CD4-positive, alpha-beta memory T cell (primary cell): ENCODE measurements at regions not wholly inside any gene's neighbourhood (a gene's known extent, or its start where the extent isn't known, plus 50 kb on each side); places are given as distances from the start of the nearest gene placed in this dataset.
"Not testable (repeated sequence)": the region's sequence is repeated elsewhere in the genome, so short reads cannot be mapped to it uniquely, and the experiment has no call there.

Experiments
- CTCF ChIA-PET: fragments of 350-600 bp; sonication (Branson Sonifier 250); formaldehyde crosslinking; loops from one replicate; lab custom pipeline; 2021; ENCODE audit warnings: inconsistent platforms; ENCODE audit not compliant: partially characterized antibody; lab: Charles Lee
- POLR2A ChIA-PET: fragments of 350-600 bp; sonication (Branson Sonifier 250); formaldehyde crosslinking; loops from one replicate; lab custom pipeline; 2021; ENCODE audit not compliant: partially characterized antibody; lab: Charles Lee
- DNase-seq, 5 donors: peaks; one replicate each; pipeline versions ENCODE4 v3.0.0 to v3.0.0-alpha.2; 2020 to 2022; ENCODE audit warnings: mixed read lengths in 1 of 5
- H3K27ac ChIP-seq: one replicate; pipeline ENCODE4 v1.7.0; 2013; ENCODE audit warnings: low read depth, low read length
- H3K27me3 ChIP-seq: 2 replicates; pipeline ENCODE4 v1.7.0; 2013; ENCODE audit warnings: mild to moderate bottlenecking, low read length, moderate library complexity; ENCODE audit not compliant: insufficient read depth
- H3K36me3 ChIP-seq: 2 replicates; pipeline ENCODE4 v1.7.0; 2013; ENCODE audit warnings: mild to moderate bottlenecking, low read length, moderate library complexity; ENCODE audit not compliant: insufficient read depth
- H3K4me1 ChIP-seq: 2 replicates; pipeline ENCODE4 v1.7.0; 2013; ENCODE audit warnings: mild to moderate bottlenecking, low read length, moderate library complexity; ENCODE audit not compliant: insufficient read depth
- H3K4me3 ChIP-seq, 2 donors: one replicate each; pipeline ENCODE4 v1.7.0; 2013; ENCODE audit warnings: low read length in 2 of 2, mild to moderate bottlenecking in 1 of 2
- H3K9me3 ChIP-seq, 2 donors: one replicate each; pipeline ENCODE4 v1.7.0; 2013; ENCODE audit warnings: low read length in 2 of 2, control low read depth in 1 of 2; ENCODE audit not compliant: control insufficient read depth in 1 of 2
- H3K27ac Mint-ChIP-seq, 7 donors: one replicate each; pipeline ENCODE4 v1.8.0; 2020 to 2021; ENCODE audit warnings: mixed read lengths in 7 of 7, mild to moderate bottlenecking in 6 of 7, inconsistent platforms in 3 of 7, moderate library complexity in 3 of 7
- H3K27me3 Mint-ChIP-seq, 2 donors: one replicate each; pipeline ENCODE4 v1.8.0; 2020 to 2021; ENCODE audit warnings: mixed read lengths in 2 of 2
- H3K36me3 Mint-ChIP-seq, 2 donors: one replicate each; pipeline ENCODE4 v1.8.0; 2020 to 2021; ENCODE audit warnings: mixed read lengths in 2 of 2, inconsistent platforms in 1 of 2, mild to moderate bottlenecking in 1 of 2
- H3K4me1 Mint-ChIP-seq, 4 donors: one replicate each; pipeline ENCODE4 v1.8.0; 2020 to 2021; ENCODE audit warnings: mixed read lengths in 4 of 4, mild to moderate bottlenecking in 1 of 4
- H3K4me3 Mint-ChIP-seq, 8 donors: one replicate each; pipeline ENCODE4 v1.8.0; 2020 to 2021; ENCODE audit warnings: mixed read lengths in 8 of 8, mild to moderate bottlenecking in 7 of 8, moderate library complexity in 6 of 8, inconsistent platforms in 3 of 8
- H3K9me3 Mint-ChIP-seq, 8 donors: one replicate each; pipeline ENCODE4 v1.8.0; 2020 to 2021; ENCODE audit warnings: mixed read lengths in 8 of 8, mild to moderate bottlenecking in 5 of 8, inconsistent platforms in 3 of 8, moderate library complexity in 1 of 8
- intact Hi-C: fragments of 100-400 bp; cut with micrococcal nuclease; formaldehyde crosslinking; loops from one replicate; pipeline ENCODE4 v1.15.1; 2023

- DNase-seq, H3K36me3 Mint-ChIP-seq, H3K4me1 Mint-ChIP-seq, POLR2A ChIA-PET, H3K27ac ChIP-seq, H3K4me3 ChIP-seq, H3K27me3 Mint-ChIP-seq, H3K27me3 ChIP-seq, H3K4me3 Mint-ChIP-seq, H3K4me1 ChIP-seq, intact Hi-C loops, H3K36me3 ChIP-seq, H3K27ac Mint-ChIP-seq, CTCF ChIA-PET: not testable (repeated sequence)
- H3K9me3 Mint-ChIP-seq = peaks cover 11 to 45% (median 32%) of the 10 kb centered on the region in 8 donors
- peaks cover 0 to 11% of the 10 kb centered on the region in 2 donors for H3K9me3 ChIP-seq
Measured at GRCh38 chr7:138332850-138333249, 127.2 kb upstream of the TRIM24 start.

GRCh38 chr7:138338361-138338760 is 121.7 kb upstream of the TRIM24 start:
- no peak overlapping the region for H3K27ac ChIP-seq
- intact Hi-C loops = no loop called here
- Mint-ChIP-seq H3K4me3 (no peak overlapping the region), H3K27me3 (peaks cover 0 to 3% of the 10 kb centered on the region in 2 donors), H3K4me1 (no peaks in the 10 kb centered on the region), H3K27ac (no peak overlapping the region), H3K36me3 (peaks cover 2 to 3% of the 10 kb centered on the region in 2 donors), H3K9me3 (peaks cover 3 to 65% (median 40%) of the 10 kb centered on the region in 8 donors)
- H3K27me3 ChIP-seq = no peaks in the 10 kb centered on the region
- H3K4me1 ChIP-seq = no peaks in the 10 kb centered on the region
- CTCF ChIA-PET = no interaction called here
- H3K4me3 ChIP-seq = no peak overlapping the region
- no peaks in the 10 kb centered on the region for H3K9me3 ChIP-seq
- POLR2A ChIA-PET = no interaction called here
- DNase-seq = no peak
- H3K36me3 ChIP-seq = no peaks in the 10 kb centered on the region

- H3K4me3 Mint-ChIP-seq, H3K27ac Mint-ChIP-seq, DNase-seq, H3K9me3 ChIP-seq, H3K27me3 Mint-ChIP-seq, H3K4me3 ChIP-seq, H3K36me3 ChIP-seq, H3K4me1 ChIP-seq, H3K4me1 Mint-ChIP-seq, H3K36me3 Mint-ChIP-seq, CTCF ChIA-PET, H3K27me3 ChIP-seq, intact Hi-C loops, POLR2A ChIA-PET, H3K27ac ChIP-seq: not testable (repeated sequence)
- H3K9me3 Mint-ChIP-seq = peaks cover 3 to 73% (median 45%) of the 10 kb centered on the region in 8 donors
Measured at GRCh38 chr7:138339229-138339628, 120.8 kb upstream of the TRIM24 start.

GRCh38 chr7:138342990-138343389 is 117.1 kb upstream of the TRIM24 start:
- CTCF ChIA-PET = no interaction called here

GRCh38 chr7:138345567-138345966 is 114.5 kb upstream of the TRIM24 start:
- Mint-ChIP-seq H3K27ac (no peak overlapping the region), H3K36me3 (no peaks in the 10 kb centered on the region), H3K9me3 (peaks cover under 1 to 63% (median 36%) of the 10 kb centered on the region in 8 donors), H3K4me3 (no peak overlapping the region), H3K4me1 (no peaks in the 10 kb centered on the region), H3K27me3 (peaks cover 1 to 2% of the 10 kb centered on the region in 2 donors)
- H3K36me3 ChIP-seq = no peaks in the 10 kb centered on the region
- H3K4me3 ChIP-seq = no peak overlapping the region
- no peaks in the 10 kb centered on the region for H3K4me1 ChIP-seq
- H3K9me3 ChIP-seq = peaks cover 0 to 14% of the 10 kb centered on the region in 2 donors
- intact Hi-C loops = no loop called here
- DNase-seq = no peak
- no peak overlapping the region for H3K27ac ChIP-seq
- no peaks in the 10 kb centered on the region for H3K27me3 ChIP-seq
- ChIA-PET POLR2A (no interaction called here), CTCF (no interaction called here)

More at GRCh38 chr7:138342990-138343389, 117.1 kb upstream of the TRIM24 start:
- H3K4me1 Mint-ChIP-seq = no peaks in the 10 kb centered on the region
- Histone ChIP-seq H3K4me1 (no peaks in the 10 kb centered on the region), H3K4me3 (no peak overlapping the region), H3K9me3 (peaks cover 0 to 13% of the 10 kb centered on the region in 2 donors), H3K36me3 (no peaks in the 10 kb centered on the region), H3K27me3 (no peaks in the 10 kb centered on the region), H3K27ac (no peak overlapping the region)
- H3K4me3 Mint-ChIP-seq = no peak overlapping the region
- no peaks in the 10 kb centered on the region for H3K36me3 Mint-ChIP-seq
- DNase-seq = no peak
- H3K9me3 Mint-ChIP-seq = peaks cover 5 to 78% (median 50%) of the 10 kb centered on the region in 8 donors
- intact Hi-C loops = no loop called here
- peaks cover 0 to 3% of the 10 kb centered on the region in 2 donors for H3K27me3 Mint-ChIP-seq
- POLR2A ChIA-PET = no interaction called here
- no peak overlapping the region for H3K27ac Mint-ChIP-seq

- intact Hi-C loops = no loop called here
- Mint-ChIP-seq H3K4me1 (no peaks in the 10 kb centered on the region), H3K27me3 (peaks cover 0 to 2% of the 10 kb centered on the region in 2 donors), H3K27ac (no peak overlapping the region), H3K9me3 (peaks cover 6 to 59% (median 33%) of the 10 kb centered on the region in 8 donors), H3K4me3 (no peak overlapping the region), H3K36me3 (no peaks in the 10 kb centered on the region)
- H3K36me3 ChIP-seq = no peaks in the 10 kb centered on the region
- ChIA-PET CTCF (no interaction called here), POLR2A (no interaction called here)
- no peaks in the 10 kb centered on the region for H3K27me3 ChIP-seq
- H3K4me3 ChIP-seq = no peak overlapping the region
- no peaks in the 10 kb centered on the region for H3K4me1 ChIP-seq
- DNase-seq = no peak
- H3K9me3 ChIP-seq = peaks cover 0 to 19% of the 10 kb centered on the region in 2 donors
- no peak overlapping the region for H3K27ac ChIP-seq
Measured at GRCh38 chr7:138346975-138347374, 113.1 kb upstream of the TRIM24 start.

- Mint-ChIP-seq H3K27me3 (peaks cover 0 to 2% of the 10 kb centered on the region in 2 donors), H3K4me3 (no peak overlapping the region), H3K4me1 (no peaks in the 10 kb centered on the region), H3K9me3 (peaks cover 6 to 29% (median 15%) of the 10 kb centered on the region in 8 donors), H3K36me3 (no peaks in the 10 kb centered on the region), H3K27ac (no peak overlapping the region)
- H3K27ac ChIP-seq = no peak overlapping the region
- no peaks in the 10 kb centered on the region for H3K4me1 ChIP-seq
- peaks cover 0 to 18% of the 10 kb centered on the region in 2 donors for H3K9me3 ChIP-seq
- POLR2A ChIA-PET = no interaction called here
- no peaks in the 10 kb centered on the region for H3K27me3 ChIP-seq
- CTCF ChIA-PET = no interaction called here
- intact Hi-C loops = no loop called here
- H3K4me3 ChIP-seq = no peak overlapping the region
- H3K36me3 ChIP-seq = no peaks in the 10 kb centered on the region
- no peak for DNase-seq
Measured at GRCh38 chr7:138349841-138350700, 110.0 kb upstream of the TRIM24 start.
